Astrocyte (in vitro differentiated cells and primary cell): ENCODE measurements at regions not wholly inside any gene's neighbourhood (a gene's known extent, or its start where the extent isn't known, plus 50 kb on each side); places are given as distances from the start of the nearest gene placed in this dataset.

Experiments
- EZH2 ChIP-seq: IDR thresholded peaks from 2 replicates; pipeline ENCODE4 v1.6.1; 2012; ENCODE audit warnings: mild to moderate bottlenecking, low read length, inconsistent platforms; ENCODE audit not compliant: insufficient read depth
- TF ChIP-seq, protein P1 (sequence below): IDR thresholded peaks from 2 replicates; pipeline ENCODE4 v1.5.1; 2011; ENCODE audit warnings: low read depth, mild to moderate bottlenecking, inconsistent platforms, low read length, moderate library complexity; ENCODE audit not compliant: insufficient read depth

GRCh38 chr2:60068755-60069154, 484.7 kb downstream of the BCL11A start:
- TF ChIP-seq, protein P1, sequence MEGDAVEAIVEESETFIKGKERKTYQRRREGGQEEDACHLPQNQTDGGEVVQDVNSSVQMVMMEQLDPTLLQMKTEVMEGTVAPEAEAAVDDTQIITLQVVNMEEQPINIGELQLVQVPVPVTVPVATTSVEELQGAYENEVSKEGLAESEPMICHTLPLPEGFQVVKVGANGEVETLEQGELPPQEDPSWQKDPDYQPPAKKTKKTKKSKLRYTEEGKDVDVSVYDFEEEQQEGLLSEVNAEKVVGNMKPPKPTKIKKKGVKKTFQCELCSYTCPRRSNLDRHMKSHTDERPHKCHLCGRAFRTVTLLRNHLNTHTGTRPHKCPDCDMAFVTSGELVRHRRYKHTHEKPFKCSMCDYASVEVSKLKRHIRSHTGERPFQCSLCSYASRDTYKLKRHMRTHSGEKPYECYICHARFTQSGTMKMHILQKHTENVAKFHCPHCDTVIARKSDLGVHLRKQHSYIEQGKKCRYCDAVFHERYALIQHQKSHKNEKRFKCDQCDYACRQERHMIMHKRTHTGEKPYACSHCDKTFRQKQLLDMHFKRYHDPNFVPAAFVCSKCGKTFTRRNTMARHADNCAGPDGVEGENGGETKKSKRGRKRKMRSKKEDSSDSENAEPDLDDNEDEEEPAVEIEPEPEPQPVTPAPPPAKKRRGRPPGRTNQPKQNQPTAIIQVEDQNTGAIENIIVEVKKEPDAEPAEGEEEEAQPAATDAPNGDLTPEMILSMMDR: no peak
- no peak for TF ChIP-seq EZH2
